Liver (tissue), 7 donors: ENCODE measurements at regions not wholly inside any gene's neighbourhood (a gene's known extent, or its start where the extent isn't known, plus 50 kb on each side); places are given as distances from the start of the nearest gene placed in this dataset.

Experiments
- DNase-seq: peaks from one replicate; pipeline ENCODE4 v3.0.0-alpha.2; 2017; ENCODE audit warnings: low spot score
- H3K27ac ChIP-seq, 2 donors: one replicate each; pipeline ENCODE4 v1.7.0; 2013; ENCODE audit warnings: inconsistent platforms in 2 of 2, low read length in 2 of 2, control low read depth in 1 of 2, low read depth in 1 of 2, mild to moderate bottlenecking in 1 of 2
- H3K27me3 ChIP-seq, 4 donors: one replicate each; pipeline versions ENCODE4 v1.6.1 to v1.7.0; 2013; ENCODE audit warnings: low read length in 3 of 4, inconsistent platforms in 1 of 4, mild to moderate bottlenecking in 1 of 4, moderate library complexity in 1 of 4; ENCODE audit not compliant: control insufficient read depth in 4 of 4, insufficient read depth in 4 of 4
- H3K36me3 ChIP-seq, 4 donors: one replicate each; pipeline versions ENCODE4 v1.6.1 to v1.7.0; 2013; ENCODE audit warnings: low read length in 3 of 4, mild to moderate bottlenecking in 3 of 4, low read depth in 1 of 4, moderate library complexity in 1 of 4; ENCODE audit not compliant: control insufficient read depth in 4 of 4, insufficient read depth in 3 of 4
- H3K4me1 ChIP-seq, 4 donors: one replicate each; pipeline versions ENCODE4 v1.6.1 to v1.7.0; 2013; ENCODE audit warnings: low read length in 3 of 4, mild to moderate bottlenecking in 3 of 4, moderate library complexity in 1 of 4; ENCODE audit not compliant: control insufficient read depth in 4 of 4, insufficient read depth in 4 of 4
- H3K4me3 ChIP-seq, 3 donors: one replicate each; pipeline versions ENCODE4 v1.6.1 to v1.7.0; 2013; ENCODE audit warnings: low read length in 3 of 3, control low read depth in 1 of 3, low read depth in 1 of 3, mild to moderate bottlenecking in 1 of 3
- H3K9ac ChIP-seq, 2 donors: one replicate each; pipeline ENCODE4 v1.7.0; 2013; ENCODE audit warnings: low read length in 2 of 2, mild to moderate bottlenecking in 2 of 2, moderate library complexity in 2 of 2, control low read depth in 1 of 2, low read depth in 1 of 2
- H3K9me3 ChIP-seq, 4 donors: one replicate each; pipeline versions ENCODE4 v1.6.1 to v1.7.0; 2013; ENCODE audit warnings: low read length in 3 of 4; ENCODE audit not compliant: control insufficient read depth in 4 of 4
- FOXA2 ChIP-seq: IDR thresholded peaks from 2 replicates; pipeline ENCODE4 v1.6.1; 2016; ENCODE audit warnings: antibody characterized with exemption
- HNF4A ChIP-seq, 2 donors: conservative IDR thresholded peaks; 2 replicates each; pipeline ENCODE4 v1.6.1; 2016; ENCODE audit warnings: antibody characterized with exemption in 2 of 2, mild to moderate bottlenecking in 2 of 2
- HNF4G ChIP-seq: IDR thresholded peaks from 2 replicates; pipeline ENCODE4 v1.6.1; 2016; ENCODE audit warnings: antibody characterized with exemption
- REST ChIP-seq: IDR thresholded peaks from 2 replicates; pipeline ENCODE4 v1.6.1; 2016; ENCODE audit warnings: antibody characterized with exemption, mild to moderate bottlenecking
- SP1 ChIP-seq: IDR thresholded peaks from 2 replicates; pipeline ENCODE4 v1.6.1; 2018; ENCODE audit warnings: antibody characterized with exemption, mild to moderate bottlenecking
- YY1 ChIP-seq: IDR thresholded peaks from 2 replicates; pipeline ENCODE4 v1.6.1; 2016; ENCODE audit warnings: antibody characterized with exemption, mild to moderate bottlenecking
- WGBS: extraction: QIAGEN DNeasy Blood & Tissue Kit; methylation state at CpG from one replicate; pipeline ENCODE4 v1.1.7; 2013; 5-methylcytosine and 5-hydroxymethylcytosine counted together
- donor health status: healthy.
- donor health status: healthy.
- donor health status: healthy.
- donor health status: healthy.

DNA sequence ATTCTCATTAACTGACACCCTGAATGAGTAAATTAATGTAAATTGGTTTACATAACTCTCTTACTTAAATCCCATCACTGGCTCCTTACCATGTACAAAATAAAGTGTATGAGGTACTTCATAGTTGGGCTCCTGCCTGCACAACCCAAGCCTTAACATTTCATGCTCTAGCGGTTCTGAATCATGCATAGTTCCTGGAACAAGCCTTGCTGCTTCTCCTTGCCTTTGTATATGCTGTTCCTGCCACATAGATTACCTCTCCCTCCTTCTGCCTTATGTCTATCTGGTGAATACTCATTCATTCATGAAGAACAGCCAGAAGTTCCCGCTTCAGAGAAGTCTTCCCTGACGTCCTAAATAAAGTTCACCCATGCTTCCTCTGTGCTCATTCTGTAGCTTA, 594.7 kb downstream of the SMARCA1 start:
- WGBS = 43% methylated on average over 3 of the region's 3 CpGs
- H3K36me3 ChIP-seq = no peaks in the 10 kb centered on the region
- H3K9me3 ChIP-seq = no peaks in the 10 kb centered on the region
- H3K27me3 ChIP-seq = no peaks in the 10 kb centered on the region
- peaks cover 3 to 21% (median 19%) of the 10 kb centered on the region in 4 donors for H3K4me1 ChIP-seq
- TF ChIP-seq HNF4A (conservative IDR thresholded peaks at IDR 0.05) (no peak), REST (no peak), FOXA2 (no peak), YY1 (no peak)
- no peak overlapping the region for H3K4me3 ChIP-seq
- no peak for DNase-seq
- H3K9ac ChIP-seq = no peak overlapping the region
- no peak overlapping the region for H3K27ac ChIP-seq

GRCh38 chrX:128927363-128927762, 595.9 kb downstream of the SMARCA1 start:
- TF ChIP-seq HNF4A (conservative IDR thresholded peaks at IDR 0.05) = peak; percentile 53 to 68
- no peak for TF ChIP-seq SP1
- WGBS = 61% methylated on average over 2 of the region's 2 CpGs
- H3K27ac ChIP-seq = no peak overlapping the region
- no peak overlapping the region for H3K4me3 ChIP-seq
- no peaks in the 10 kb centered on the region for H3K36me3 ChIP-seq
- H3K9me3 ChIP-seq = no peaks in the 10 kb centered on the region
- H3K4me1 ChIP-seq = peaks cover 3 to 21% (median 19%) of the 10 kb centered on the region in 4 donors
- H3K9ac ChIP-seq = no peak overlapping the region
- DNase-seq = no peak
- H3K27me3 ChIP-seq = no peaks in the 10 kb centered on the region

GRCh38 chrX:128906753-128907152, 616.5 kb downstream of the SMARCA1 start:
- H3K27ac ChIP-seq = no peak overlapping the region
- H3K36me3 ChIP-seq = no peaks in the 10 kb centered on the region
- 40% methylated on average over 5 of the region's 5 CpGs for WGBS
- no peak overlapping the region for H3K9ac ChIP-seq
- H3K4me1 ChIP-seq = no peaks in the 10 kb centered on the region
- H3K4me3 ChIP-seq = no peak overlapping the region
- no peaks in the 10 kb centered on the region for H3K9me3 ChIP-seq
- no peaks in the 10 kb centered on the region for H3K27me3 ChIP-seq
- DNase-seq = no peak
- no peak for TF ChIP-seq HNF4G
- peak; percentile 31 to 39 for TF ChIP-seq HNF4A (conservative IDR thresholded peaks at IDR 0.05)

- H3K9ac ChIP-seq = no peak overlapping the region
- H3K27me3 ChIP-seq = no peaks in the 10 kb centered on the region
- H3K36me3 ChIP-seq = no peaks in the 10 kb centered on the region
- no peaks in the 10 kb centered on the region for H3K4me1 ChIP-seq
- H3K4me3 ChIP-seq = no peak overlapping the region
- no peak for DNase-seq
- H3K27ac ChIP-seq = no peak overlapping the region
- no peaks in the 10 kb centered on the region for H3K9me3 ChIP-seq
- 96% methylated on average over 2 of the region's 2 CpGs for WGBS
- TF ChIP-seq REST = no peak
- TF ChIP-seq YY1 = no peak
Observed at GRCh38 chrX:128901018-128901417, 622.3 kb downstream of the SMARCA1 start.
